DMS153 (cell line): ENCODE measurements at regions not wholly inside any gene's neighbourhood (a gene's known extent, or its start where the extent isn't known, plus 50 kb on each side); places are given as distances from the start of the nearest gene placed in this dataset.

Source experiments
- DNase-seq: peaks from one replicate; lab custom pipeline; 2025; lab: John Stamatoyannopoulos, UW

DNA sequence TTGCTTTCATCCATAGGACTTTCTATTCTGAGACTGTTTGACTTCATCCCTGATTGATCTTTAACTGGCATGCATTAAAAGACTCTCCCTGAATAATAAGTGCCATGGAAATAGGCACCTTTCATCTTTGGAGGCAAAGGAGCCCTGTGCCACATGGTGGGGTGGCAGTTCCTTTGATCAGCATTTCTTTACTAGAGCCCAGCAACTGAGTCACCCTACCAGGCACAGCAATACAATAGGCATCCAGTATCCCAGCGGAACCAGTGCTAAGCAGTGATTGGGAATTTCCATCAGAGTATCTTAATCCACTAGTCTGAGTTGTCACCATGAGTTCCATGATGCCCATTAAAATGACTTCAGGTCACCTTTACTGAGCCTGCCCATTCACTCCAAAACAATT is 476.1 kb upstream of the MPDZ start:
- no peak for DNase-seq

DNA sequence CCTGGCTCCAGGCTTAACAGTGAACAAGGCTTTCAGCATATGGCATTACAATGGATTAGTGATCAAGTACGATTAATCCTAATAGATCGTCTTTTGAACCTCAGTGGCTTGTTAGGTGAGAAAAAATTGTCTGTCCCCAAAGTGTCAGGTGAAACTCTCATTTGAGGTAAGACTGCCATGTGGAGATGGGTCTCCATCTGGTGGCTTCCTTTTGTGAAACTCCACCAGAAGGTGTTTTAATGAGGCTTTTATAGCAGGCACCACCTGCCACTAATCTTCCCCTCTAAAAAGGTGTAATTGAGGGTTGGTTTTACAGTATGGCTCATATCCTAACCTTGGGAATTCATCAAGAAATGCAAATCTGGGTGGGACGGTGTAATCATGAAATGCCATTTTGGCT is 471.1 kb upstream of the MPDZ start:
- peak; percentile 38 for DNase-seq

DNA sequence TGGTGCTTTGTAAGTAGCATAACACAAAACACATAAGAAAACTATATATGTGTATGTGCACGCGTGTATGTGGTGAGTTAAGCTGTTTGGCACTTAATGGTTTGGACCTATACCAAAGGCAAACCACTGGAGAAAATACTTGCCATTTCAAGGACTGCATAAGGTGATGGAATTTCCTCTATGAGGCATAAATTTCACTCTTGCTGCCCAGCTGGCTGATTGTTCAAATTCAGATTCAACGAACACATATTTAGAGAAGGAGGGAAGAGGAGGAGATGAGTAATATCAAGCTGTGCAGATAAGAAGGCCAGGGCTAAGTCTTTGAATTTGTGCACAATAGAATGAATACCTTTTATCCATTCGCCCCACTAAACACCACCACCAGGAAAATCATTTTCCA is 470.6 kb upstream of the MPDZ start:
- no peak for DNase-seq

DNA sequence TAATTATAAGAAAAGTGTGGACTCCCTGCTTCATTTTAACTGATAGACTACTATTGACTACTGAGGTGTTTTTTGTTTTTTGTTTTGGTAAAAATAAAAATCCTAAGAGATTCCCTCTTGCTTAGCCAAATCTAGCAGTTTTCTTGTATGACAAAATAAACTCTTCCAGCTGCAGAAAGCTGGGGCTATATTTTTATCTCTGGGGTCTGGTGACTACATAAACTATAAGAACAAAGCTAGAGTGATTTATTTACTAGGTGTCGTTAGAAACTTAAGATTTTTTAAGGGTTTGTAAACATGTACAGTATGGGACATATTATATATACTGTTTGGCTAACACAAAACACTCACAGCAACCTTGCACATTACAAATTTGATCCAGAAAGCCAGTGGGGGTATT is 467.4 kb upstream of the MPDZ start:
- DNase-seq, result no peak

DNA sequence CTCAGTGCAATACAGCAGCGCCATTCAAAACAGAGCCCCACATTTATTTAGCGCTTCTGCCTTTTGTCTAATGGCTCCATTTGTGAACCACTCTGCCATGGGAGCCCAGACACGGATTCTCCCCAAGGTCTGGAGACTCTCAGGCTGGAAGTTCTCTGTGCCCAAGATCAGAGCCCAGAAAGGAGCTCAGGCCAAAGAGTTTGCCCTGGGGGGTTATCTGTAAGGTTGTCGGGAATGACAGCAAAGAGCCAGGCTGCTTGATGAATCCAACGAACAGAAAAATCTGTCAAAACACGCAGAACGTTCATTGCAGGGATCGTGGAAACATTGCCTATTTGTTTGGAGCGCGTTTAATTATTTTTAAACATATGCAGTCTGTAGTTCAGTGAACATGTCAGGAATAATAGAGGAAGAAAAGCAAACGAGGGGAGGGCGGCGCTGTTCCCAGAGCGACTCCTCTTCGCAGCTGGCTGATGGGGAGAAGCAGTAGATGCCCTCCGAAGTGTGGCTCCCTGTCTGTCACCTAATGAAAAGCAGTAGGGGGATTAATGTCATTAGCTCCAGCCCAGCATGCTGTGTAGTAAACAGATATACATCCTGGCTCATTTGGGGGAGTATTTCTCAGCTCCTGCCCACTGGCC is 464.9 kb upstream of the MPDZ start:
- DNase-seq, result no peak

DNA sequence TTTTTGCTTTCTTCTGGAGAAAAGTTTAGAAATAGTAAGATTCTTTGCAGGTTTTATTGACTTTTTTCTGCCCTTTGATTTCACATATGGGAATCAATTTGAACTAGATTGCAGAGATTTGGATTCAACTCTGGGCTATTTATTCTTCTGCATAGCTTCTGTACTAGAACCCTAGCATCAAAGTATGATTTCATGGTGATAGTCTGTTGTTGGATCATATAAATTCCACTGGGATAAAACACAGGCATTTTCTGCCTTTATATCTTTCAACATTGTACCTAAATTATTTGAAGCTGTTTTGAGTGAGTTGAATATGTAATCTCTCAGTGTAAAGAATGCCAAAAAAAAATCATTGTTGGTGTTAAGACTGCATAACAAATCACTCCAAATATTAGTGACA is 458.4 kb upstream of the MPDZ start:
- DNase-seq, result no peak

DNA sequence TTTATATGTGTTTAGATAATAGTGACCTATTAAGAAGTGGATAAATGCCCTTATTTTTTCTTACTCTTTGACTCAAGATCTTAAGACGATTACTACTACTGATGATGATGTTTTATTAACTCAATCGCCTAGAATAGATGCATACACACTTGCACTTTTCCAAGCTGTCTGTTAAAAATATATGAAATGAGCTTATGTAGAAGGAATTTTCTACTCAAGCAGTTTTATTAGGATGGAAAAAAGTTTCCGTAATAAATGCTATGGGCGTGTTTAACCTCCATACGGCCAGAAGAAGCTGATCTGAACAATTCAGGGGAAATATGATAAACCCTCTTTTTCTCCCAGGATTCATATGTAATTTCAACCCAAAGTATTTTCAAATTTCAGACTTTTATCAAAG is 455.7 kb upstream of the MPDZ start:
- no peak for DNase-seq

DNA sequence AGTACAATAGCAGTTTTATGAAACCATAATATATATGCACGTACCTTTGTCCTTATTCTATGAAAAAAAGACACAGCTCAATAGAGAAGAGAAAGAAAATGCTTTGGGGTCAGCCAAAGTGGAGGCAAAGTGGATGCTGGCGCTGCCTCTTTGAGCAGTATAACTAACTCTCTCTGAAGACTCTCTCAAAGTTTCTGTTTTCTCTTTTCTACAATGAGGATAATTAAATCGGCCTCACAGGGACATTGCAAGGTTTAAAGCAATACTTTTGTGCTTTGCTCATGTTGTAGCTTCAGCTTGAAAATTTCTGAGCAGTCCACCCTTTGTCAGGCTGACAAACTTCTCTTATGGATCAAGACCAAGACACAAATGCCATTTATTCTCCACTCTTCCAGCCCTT is 455.1 kb upstream of the MPDZ start:
- no peak for DNase-seq

DNA sequence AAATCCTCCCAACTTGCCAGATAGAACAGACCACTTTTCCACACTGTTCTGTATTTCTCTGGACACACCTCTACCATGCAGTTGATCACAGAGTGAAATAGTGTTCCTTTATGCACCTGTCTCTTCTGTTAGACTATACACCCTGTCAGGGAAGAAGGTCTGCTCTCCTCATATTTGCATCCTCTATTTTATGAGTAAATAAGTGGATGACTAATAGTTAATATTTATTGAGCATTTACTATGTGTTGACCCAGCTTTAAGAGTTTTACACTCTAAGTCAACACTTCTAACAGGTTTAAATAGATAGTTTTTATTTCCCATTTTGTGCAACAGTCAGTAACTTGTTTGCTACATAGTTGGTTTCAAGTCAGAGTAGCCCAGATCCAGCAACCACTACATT is 452.8 kb upstream of the MPDZ start:
- peak; percentile 21 for DNase-seq

DNA sequence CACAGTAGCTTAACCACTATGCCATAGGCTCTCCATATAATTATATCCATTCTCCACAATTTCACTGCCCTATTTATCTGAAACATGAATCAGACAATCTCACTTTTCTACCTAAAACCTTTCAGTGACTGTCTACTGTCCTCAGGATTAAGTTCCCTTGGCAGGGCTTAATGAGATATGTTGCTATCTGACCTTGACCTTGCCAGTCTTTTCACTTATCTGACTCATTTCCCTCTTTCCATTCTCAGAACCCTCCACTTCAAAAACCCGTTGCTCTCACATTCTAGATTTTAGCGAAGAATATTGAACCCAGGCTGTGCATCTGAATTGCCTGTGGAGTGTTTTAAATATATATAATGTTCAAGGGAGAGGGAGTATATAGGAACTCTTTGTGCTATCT is 452.1 kb upstream of the MPDZ start:
- no peak for DNase-seq

DNA sequence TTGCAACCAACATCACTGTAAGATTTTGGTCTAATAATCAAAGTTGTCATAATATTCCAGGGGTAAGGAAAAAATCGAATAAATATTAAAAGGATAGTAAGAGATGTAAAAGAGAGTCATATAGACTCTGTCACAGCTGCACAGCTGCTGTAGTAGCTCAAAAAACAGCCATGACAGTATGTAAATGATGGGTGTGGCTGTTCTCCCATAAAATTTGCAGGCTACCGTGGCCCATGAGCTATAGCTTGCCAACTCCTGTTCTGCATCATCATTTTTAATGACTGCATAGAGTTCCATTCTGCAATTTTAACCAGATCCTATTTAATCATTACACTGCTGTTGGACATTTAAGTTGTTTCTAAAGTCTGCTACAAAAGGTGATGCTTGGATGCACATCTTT is 450.5 kb upstream of the MPDZ start:
- DNase-seq, result no peak

DNA sequence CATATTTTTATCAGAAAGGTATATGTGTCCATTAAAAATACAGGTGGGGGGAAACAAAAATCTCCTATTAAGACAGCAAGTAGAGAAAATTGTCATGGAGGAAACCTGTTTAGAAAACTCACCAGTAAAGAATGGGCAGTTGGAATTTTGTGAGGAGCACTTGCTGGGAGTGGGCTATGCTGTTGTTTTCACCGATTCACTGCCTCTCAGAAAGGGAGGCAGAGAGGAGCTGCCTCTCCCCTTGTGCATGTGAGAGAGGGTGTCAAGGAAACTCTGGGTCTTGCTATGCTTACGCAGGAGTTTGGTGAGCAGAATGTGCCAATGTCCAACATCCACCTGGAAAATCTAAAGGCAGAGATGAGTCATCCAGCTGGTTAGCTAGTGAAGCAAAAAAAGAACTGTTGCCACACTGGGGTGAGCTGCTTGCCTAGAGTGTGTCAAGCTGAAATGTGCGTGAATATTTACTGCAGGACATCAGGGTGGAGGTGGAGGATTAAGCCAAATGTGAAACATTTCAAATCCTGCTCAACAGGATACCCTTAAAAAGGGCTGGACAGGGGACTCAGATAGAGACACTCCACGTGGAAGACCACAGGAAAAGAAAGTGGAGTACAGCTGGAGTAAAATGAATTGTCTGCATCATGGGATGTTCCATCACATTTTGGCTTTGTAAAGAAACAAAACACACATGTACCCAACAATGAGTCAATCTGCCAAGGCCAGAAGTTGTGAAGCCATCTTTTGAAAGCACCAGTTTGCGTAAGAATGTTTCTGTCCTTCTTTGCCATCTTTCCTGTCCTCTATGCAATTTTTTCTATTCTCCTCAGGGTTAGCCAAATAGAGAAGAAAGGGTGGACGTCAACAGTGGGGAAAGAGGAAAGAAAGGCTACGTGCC is 449.7 kb upstream of the MPDZ start:
- DNase-seq, result no peak

DNA sequence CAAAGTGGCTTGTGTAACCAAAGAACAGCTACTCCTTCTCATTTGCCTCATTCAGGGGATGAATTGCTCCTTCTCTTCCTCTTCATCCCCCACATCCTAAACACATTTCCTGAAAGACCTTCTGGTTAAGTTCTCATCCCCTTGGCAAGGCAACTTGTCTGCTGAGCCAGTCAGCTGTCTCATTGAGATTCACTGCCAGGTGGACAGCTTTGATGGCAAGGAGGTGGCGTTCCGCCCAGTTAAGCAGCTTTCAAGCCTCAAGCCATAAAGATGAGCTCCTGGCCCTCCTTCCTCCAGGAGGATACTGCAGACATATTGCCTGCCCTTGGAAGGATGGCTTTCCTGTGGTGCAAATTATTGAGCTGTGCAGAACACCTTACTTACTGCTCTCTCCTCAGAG is 448.6 kb upstream of the MPDZ start:
- no peak for DNase-seq

DNA sequence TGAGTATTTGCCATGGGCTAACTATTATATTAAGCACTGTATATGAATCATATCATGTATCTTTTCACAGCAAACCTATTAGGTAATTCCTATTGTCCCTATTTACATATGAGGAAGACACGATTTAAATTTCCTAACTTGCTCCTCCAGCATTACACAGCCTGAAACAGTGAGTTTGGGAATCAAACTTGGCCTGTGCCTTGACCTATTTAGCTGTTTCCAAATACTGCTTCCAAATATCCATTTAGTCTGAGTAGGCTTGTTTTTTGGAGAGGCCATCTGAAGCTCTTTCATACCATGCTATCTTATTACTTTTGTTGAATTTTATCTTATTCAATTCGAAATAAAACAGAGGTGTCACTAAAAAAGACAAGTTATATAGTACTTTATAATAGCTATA is 447.3 kb upstream of the MPDZ start:
- DNase-seq, result no peak

DNA sequence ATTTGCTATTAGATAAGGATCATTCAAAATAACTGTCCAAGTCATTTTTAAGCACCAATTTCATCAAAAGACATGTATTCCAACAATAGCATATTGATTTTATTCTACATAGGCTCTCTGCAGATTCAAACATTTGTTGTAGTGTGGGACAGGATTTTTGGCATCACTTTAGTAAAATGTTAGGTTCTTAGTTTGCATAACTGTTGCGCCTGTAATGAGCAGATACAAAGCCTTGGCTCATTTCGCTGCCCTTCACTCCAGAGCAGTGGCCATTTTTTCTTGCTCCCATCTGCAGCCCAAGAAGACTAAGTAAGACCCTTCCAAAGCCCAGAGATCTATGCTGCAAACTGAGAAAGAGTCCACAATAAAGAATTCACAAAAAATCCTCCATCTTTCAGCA is 446.0 kb upstream of the MPDZ start:
- no peak for DNase-seq

DNA sequence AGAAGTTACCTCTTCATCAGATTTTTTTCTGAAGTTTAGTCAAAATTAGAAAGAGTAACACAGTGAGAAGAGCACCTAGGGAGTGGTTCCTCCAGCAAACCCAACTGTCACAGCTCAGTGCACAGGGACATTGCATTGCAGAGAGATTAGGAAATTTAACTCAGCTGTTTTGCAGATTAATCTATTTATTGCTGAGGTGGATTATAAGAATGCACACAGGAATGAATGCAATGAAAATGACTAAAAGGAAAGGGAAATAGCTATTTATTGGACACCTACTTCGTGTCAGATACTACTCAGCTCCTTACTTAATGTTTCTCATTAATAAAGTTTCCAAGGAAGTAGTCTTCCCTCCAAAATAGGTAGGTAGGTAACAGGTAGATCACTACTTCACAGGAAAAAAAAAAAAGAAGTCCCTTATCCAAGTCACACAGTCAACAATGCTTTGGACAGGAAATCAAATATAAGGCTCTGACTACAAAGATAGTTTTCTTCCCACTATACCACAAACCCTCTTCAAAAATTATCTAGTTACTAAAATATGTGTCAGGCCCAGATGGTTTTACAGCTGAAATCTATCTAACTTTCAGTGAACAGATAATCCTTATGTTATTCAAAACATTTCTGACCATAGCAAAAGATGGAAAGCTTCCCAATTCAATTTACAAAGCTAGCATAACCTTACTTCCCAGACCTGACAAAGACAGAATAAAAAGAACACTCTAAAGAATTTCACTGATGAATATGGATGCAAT is 442.2 kb upstream of the MPDZ start:
- no peak for DNase-seq

DNA sequence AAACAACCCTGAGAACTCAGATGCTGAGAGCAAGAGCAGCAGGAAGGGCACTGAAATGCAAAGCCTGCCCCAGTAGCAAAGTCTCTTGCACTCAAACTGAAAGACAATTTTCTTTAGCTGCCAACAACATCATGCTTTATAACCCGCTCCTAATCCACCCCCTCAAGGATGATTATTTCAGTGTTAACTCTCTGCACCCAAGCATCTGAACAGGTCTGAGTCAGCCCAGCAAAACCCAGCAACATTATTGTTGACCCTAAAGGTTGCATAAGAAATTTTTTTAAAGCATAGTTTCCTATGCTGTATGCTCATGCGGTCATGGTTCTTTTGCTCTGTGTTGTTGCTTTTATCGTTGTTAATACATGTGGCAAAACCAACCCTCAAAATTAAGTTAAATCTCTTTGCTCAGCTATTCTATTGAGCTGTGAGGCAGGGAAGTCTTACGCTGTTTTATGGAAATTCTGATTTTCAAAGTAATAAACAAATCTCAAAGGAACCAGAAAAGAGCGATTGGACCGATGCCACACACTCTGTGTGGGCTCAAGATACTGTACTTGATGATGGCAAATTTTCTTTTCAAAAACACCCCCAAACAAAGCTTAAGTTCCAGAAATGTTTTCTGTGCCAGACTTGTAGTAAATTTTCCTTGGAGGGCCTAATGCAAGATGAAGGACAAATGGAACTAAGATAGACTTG is 440.6 kb upstream of the MPDZ start:
- DNase-seq, result no peak

DNA sequence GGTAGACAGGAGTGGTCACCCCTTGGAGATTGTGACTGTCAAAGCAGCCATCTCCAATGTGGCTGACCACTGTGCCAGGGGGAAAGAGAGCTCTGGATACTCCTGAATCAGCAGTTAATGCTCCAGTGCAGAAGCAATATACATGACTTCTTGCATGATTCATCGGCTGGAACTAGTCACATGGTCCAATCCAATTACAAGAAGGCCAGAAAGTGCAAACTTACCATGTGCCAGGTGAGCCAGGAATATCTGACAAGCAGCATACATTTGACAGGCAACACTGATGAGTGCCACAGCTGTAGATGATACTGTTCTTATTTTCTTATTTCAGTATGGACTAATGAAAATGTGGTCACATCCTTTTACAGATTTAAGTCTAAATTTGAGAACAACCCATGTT is 440.0 kb upstream of the MPDZ start:
- DNase-seq, result no peak

DNA sequence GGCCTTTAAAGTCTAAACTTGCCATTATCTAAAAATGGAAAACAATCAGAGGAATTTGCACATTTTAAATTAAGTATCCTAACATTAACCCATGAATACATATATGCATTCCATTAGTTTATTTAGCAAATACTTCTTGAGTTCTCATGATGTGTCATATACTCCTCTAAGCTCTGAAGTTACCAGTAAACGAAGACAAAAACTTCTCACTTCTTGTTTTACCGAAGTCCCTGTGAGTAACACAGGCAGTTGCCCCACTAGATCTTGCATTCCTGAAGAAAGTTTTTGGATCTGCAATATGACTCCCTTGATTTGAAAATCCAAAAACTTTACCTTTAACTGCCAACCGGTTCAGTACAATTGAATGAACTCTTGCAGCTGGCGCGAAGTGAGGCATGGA is 439.0 kb upstream of the MPDZ start:
- DNase-seq, result no peak

DNA sequence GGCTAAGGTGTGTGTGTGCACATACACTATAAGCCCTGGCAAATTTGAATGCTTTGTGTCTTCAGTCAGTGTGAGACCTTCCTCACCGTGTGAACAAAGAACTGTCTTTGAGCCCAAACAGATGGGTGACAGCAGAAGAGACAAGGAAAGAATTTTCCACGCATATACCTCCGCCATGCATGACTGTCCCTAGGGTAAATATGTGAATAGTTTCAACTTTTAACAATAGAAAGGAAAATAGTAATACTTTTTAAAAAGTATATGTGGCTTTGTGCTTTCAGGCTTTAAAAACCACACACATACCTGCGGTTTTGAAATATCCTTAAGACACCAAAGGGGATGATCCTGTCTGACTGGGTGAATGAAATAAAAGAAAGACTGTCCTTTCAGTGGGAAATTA is 438.6 kb upstream of the MPDZ start:
- no peak for DNase-seq

DNA sequence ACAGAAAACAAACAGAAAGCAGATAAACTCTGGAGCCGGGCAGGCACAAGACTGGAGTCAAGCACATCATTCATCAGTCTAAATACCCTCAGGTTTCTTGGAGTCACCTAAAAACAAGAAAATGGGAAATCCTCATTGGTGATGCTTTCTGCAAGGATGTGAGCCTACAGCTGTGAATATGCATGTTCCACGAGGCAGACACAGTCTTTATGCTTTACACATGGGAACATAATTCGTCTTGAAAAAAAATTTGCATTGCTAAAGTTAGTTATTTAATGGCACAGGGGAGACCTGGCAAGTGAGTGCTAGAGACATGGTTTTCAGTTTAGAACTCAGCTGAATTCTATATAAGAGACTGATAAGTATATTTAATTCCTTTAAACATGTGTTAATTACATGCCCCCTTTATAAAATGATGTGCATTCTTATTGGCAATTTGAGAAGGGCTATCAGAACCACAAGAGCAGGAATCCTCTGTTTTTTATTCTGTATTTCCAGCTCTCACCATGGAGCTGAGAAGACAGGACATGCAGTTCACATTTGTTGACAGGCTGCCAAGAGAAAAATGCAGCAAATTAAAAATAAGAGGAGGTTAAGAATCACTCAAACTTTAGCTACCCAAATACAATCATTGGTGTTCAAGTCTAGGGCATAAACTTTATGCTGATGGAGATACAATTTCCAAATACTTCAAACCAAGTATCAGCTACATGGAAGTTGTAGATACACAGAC is 438.0 kb upstream of the MPDZ start:
- DNase-seq, result no peak
